ENCODE measurements at regions not wholly inside any gene's neighbourhood (a gene's known extent, or its start where the extent isn't known, plus 50 kb on each side); places are given as distances from the start of the nearest gene placed in this dataset.

- Histone ChIP-seq H3K4me1 (replicated peaks in 1 of 4; ENCODE audit: control insufficient read depth in 3 of 4, insufficient read depth in 4 of 4, low read length in 3 of 4) (no peaks in the 10 kb centered on the region), H3K4ac (replicated peaks; ENCODE audit: insufficient read length, low read depth, low read length) (no peak overlapping the region), H3K36me3 (ENCODE audit: control insufficient read depth in 2 of 4, insufficient read depth in 4 of 4, low read length in 3 of 4) (no peaks in the 10 kb centered on the region), H4K20me1 (replicated peaks in 1 of 2; ENCODE audit: control insufficient read depth in 1 of 2, insufficient read depth in 2 of 2, low read length in 2 of 2) (no peaks in the 10 kb centered on the region), H3K4me3 (ENCODE audit: extremely low read depth in 1 of 4, insufficient read depth in 2 of 4, low read depth in 3 of 4, low read length in 4 of 4) (no peak overlapping the region), H3K23me2 (ENCODE audit: low read depth, low read length) (no peaks in the 10 kb centered on the region), H3K4me2 (ENCODE audit: insufficient read depth in 1 of 2, low read depth in 2 of 2, low read length in 2 of 2) (no peak overlapping the region), H3K18ac (ENCODE audit: extremely low read depth, low read length) (no peak overlapping the region), H3K79me1 (ENCODE audit: low read depth, low read length) (no peaks in the 10 kb centered on the region), H2BK12ac (ENCODE audit: low read depth, low read length) (no peak overlapping the region), H2BK5ac (ENCODE audit: low read depth, low read length) (no peak overlapping the region), H2BK120ac (replicated peaks; ENCODE audit: low read depth, low read length) (no peak overlapping the region), H3K27ac (ENCODE audit: low read depth, low read length) (no peak overlapping the region), H3K56ac (replicated peaks; ENCODE audit: insufficient read length, low read depth, low read length) (no peak overlapping the region), H2AK5ac (ENCODE audit: low read depth, low read length) (no peak overlapping the region), H4K8ac (ENCODE audit: extremely low read depth, insufficient read depth, low read length) (no peak overlapping the region), H2BK20ac (ENCODE audit: low read length) (no peak overlapping the region), H4K5ac (ENCODE audit: insufficient read length, low read depth, low read length) (no peak overlapping the region), H4K91ac (replicated peaks; ENCODE audit: insufficient read length, low read length) (no peak overlapping the region), H3K9ac (replicated peaks in 1 of 4; ENCODE audit: extremely low read depth in 1 of 4, low read depth in 3 of 4, low read length in 3 of 4) (no peak overlapping the region), H3K27me3 (replicated peaks in 1 of 4; ENCODE audit: control insufficient read depth in 3 of 4, extremely low read depth in 1 of 4, insufficient read depth in 3 of 4, low read length in 3 of 4) (no peaks in the 10 kb centered on the region), H3K23ac (ENCODE audit: insufficient read length) (no peak overlapping the region), H2AFZ (ENCODE audit: low read length) (no peak overlapping the region), H3K14ac (ENCODE audit: insufficient read length) (no peak overlapping the region), H2BK15ac (ENCODE audit: low read length) (no peak overlapping the region), H3K79me2 (ENCODE audit: control insufficient read depth in 1 of 2, insufficient read depth in 2 of 2, low read length in 2 of 2) (no peaks in the 10 kb centered on the region), H3K9me3 (ENCODE audit: insufficient read depth in 2 of 2, low read depth in 1 of 2, low read length in 1 of 2) (no peaks in the 10 kb centered on the region)
- no peak for DNase-seq (ENCODE audit: low read depth in 1 of 2, low spot score in 2 of 2)
- POLR2A ChIA-PET (ENCODE audit: partially characterized antibody) = no interaction called here
- FAIRE-seq = no peak
- CTCF ChIA-PET (ENCODE audit: partially characterized antibody) = interaction anchor here (0.5 to 7.5 kb wide), 4 partner anchors 82 to 319 kb away, joined by 3 to 140 read pairs (median 52); no protein-coding TSS in a partner anchor
- TF ChIP-seq KDM5A (IDR thresholded peaks at IDR 0.05; ENCODE audit: low read length) (no peak), BACH1 (IDR thresholded peaks at IDR 0.05; ENCODE audit: low read length) (no peak), BRCA1 (IDR thresholded peaks at IDR 0.05; ENCODE audit: low read depth, low read length) (no peak), POLR2AphosphoS5 (IDR thresholded peaks at IDR 0.05; ENCODE audit: low read depth, low read length) (no peak), EGR1 (IDR thresholded peaks at IDR 0.05; ENCODE audit: borderline replicate concordance, low read depth, low read length) (no peak), JUND (IDR thresholded peaks at IDR 0.05; ENCODE audit: low read length) (no peak), YY1 (IDR thresholded peaks at IDR 0.05; ENCODE audit: low read depth, low read length) (no peak), TAF1 (IDR thresholded peaks at IDR 0.05; ENCODE audit: low read depth, low read length) (no peak), CHD1 (IDR thresholded peaks at IDR 0.05; ENCODE audit: low read depth, low read length) (no peak), CTBP2 (IDR thresholded peaks at IDR 0.05; ENCODE audit: borderline replicate concordance, insufficient read depth, insufficient read length, low read length) (no peak), CEBPB (IDR thresholded peaks at IDR 0.05; ENCODE audit: low read depth, low read length) (no peak), KDM4A (IDR thresholded peaks at IDR 0.05; ENCODE audit: low read depth, low read length, severe bottlenecking) (no peak)
- TF ChIP-seq, protein P1, sequence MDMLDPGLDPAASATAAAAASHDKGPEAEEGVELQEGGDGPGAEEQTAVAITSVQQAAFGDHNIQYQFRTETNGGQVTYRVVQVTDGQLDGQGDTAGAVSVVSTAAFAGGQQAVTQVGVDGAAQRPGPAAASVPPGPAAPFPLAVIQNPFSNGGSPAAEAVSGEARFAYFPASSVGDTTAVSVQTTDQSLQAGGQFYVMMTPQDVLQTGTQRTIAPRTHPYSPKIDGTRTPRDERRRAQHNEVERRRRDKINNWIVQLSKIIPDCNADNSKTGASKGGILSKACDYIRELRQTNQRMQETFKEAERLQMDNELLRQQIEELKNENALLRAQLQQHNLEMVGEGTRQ (IDR thresholded peaks at IDR 0.05; ENCODE audit: low read length) = no peak
- 94% methylated on average over 6 of the region's 6 CpGs; no CpG with 5 or more reads in 1 of the 2 experiments for WGBS, 2 experiments (ENCODE audit: extremely low coverage in 1 of 2, insufficient coverage in 1 of 2, insufficient read length in 1 of 2, insufficient replicate concordance in 2 of 2, low coverage in 1 of 2, low lambda C conversion rate in 2 of 2, missing lambda C conversion rate in 1 of 2)
These were observed 90.3 kb upstream of the MPHOSPH6 start for GRCh38 chr16:82260212-82260795.

All from H1 (cell line).